ENCODE measurements at regions not wholly inside any gene's neighbourhood (a gene's known extent, or its start where the extent isn't known, plus 50 kb on each side); places are given as distances from the start of the nearest gene placed in this dataset.

DNA sequence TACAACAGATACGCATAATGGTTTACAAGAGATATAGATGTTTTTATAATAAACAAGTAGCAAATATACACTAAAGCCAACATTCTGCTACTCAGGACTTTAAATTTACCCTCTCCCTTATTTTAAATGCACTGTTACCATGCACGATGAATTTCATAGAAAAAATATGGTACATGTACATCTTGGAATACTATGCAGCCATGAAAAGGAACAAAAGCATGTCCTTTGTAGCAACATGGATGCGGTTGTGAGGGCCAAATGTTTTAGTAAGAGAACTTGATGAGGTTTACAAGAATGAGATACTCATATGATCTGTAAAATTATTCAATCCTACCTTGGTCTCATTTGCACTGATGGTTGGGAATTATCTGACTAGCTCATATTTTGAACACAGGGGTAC, 769.3 kb downstream of the VGLL3 start:
- TF ChIP-seq, protein P1, sequence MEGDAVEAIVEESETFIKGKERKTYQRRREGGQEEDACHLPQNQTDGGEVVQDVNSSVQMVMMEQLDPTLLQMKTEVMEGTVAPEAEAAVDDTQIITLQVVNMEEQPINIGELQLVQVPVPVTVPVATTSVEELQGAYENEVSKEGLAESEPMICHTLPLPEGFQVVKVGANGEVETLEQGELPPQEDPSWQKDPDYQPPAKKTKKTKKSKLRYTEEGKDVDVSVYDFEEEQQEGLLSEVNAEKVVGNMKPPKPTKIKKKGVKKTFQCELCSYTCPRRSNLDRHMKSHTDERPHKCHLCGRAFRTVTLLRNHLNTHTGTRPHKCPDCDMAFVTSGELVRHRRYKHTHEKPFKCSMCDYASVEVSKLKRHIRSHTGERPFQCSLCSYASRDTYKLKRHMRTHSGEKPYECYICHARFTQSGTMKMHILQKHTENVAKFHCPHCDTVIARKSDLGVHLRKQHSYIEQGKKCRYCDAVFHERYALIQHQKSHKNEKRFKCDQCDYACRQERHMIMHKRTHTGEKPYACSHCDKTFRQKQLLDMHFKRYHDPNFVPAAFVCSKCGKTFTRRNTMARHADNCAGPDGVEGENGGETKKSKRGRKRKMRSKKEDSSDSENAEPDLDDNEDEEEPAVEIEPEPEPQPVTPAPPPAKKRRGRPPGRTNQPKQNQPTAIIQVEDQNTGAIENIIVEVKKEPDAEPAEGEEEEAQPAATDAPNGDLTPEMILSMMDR (conservative IDR thresholded peaks at IDR 0.05; ENCODE audit: low read depth, low read length), result no peak
- TF ChIP-seq EZH2 (IDR thresholded peaks at IDR 0.05; ENCODE audit: borderline replicate concordance, low read depth, low read length, poor library complexity, severe bottlenecking), result no peak
